Endodermal cell (in vitro differentiated cells): ENCODE measurements at regions not wholly inside any gene's neighbourhood (a gene's known extent, or its start where the extent isn't known, plus 50 kb on each side); places are given as distances from the start of the nearest gene placed in this dataset.

Experiments
- DNase-seq: peaks from one replicate; pipeline ENCODE4 v3.0.0-alpha.2; 2017
- H3K27ac ChIP-seq: 2 replicates; pipeline ENCODE4 v1.5.1; 2013; ENCODE audit warnings: mild to moderate bottlenecking, low read depth, low read length, moderate library complexity
- H3K27me3 ChIP-seq: 2 replicates; pipeline ENCODE4 v1.6.1; 2013; ENCODE audit warnings: mild to moderate bottlenecking, low read length, moderate library complexity; ENCODE audit not compliant: insufficient read depth, control insufficient read depth, poor library complexity, severe bottlenecking
- H3K36me3 ChIP-seq: 2 replicates; pipeline ENCODE4 v1.7.0; 2013; ENCODE audit warnings: mild to moderate bottlenecking, low read length, moderate library complexity; ENCODE audit not compliant: control insufficient read depth, insufficient read depth
- H3K4me1 ChIP-seq: one replicate; pipeline ENCODE4 v1.7.0; 2013; ENCODE audit warnings: low read length; ENCODE audit not compliant: control insufficient read depth, insufficient read depth
- H3K4me3 ChIP-seq: 2 replicates; pipeline ENCODE4 v1.5.1; 2013; ENCODE audit warnings: mild to moderate bottlenecking, low read length, moderate library complexity
- H3K9ac ChIP-seq: 2 replicates; pipeline ENCODE4 v1.6.1; 2013; ENCODE audit warnings: mild to moderate bottlenecking, low read length, moderate library complexity; ENCODE audit not compliant: poor library complexity, severe bottlenecking; ENCODE audit errors: extremely low read depth
- H3K9me3 ChIP-seq: 2 replicates; pipeline ENCODE4 v1.6.1; 2013; ENCODE audit warnings: mild to moderate bottlenecking, low read length, moderate library complexity; ENCODE audit not compliant: control insufficient read depth
- H3K27ac Mint-ChIP-seq: 2 replicates; pipeline ENCODE4 v1.8.0; 2020; ENCODE audit warnings: mixed read lengths
- H3K27me3 Mint-ChIP-seq: 2 replicates; pipeline ENCODE4 v1.8.0; 2021; ENCODE audit warnings: mild to moderate bottlenecking, mixed read lengths; ENCODE audit not compliant: insufficient read depth
- H3K36me3 Mint-ChIP-seq: 2 replicates; pipeline ENCODE4 v1.8.0; 2020; ENCODE audit warnings: low read depth, mixed read lengths
- H3K4me1 Mint-ChIP-seq: 2 replicates; pipeline ENCODE4 v1.8.0; 2020; ENCODE audit warnings: mixed read lengths
- H3K4me3 Mint-ChIP-seq: 2 replicates; pipeline ENCODE4 v1.8.0; 2020; ENCODE audit warnings: mild to moderate bottlenecking, moderate library complexity, mixed read lengths
- H3K9me3 Mint-ChIP-seq: 2 replicates; pipeline ENCODE4 v1.8.0; 2020; ENCODE audit warnings: mild to moderate bottlenecking, mixed read lengths
- WGBS, 2 experiments: methylation state at CpG; one replicate each; pipeline versions ENCODE4 v1.1.5 to v1.1.7; 2013; ENCODE audit warnings: missing lambda C conversion rate in 2 of 2, mixed read lengths in 1 of 2; ENCODE audit not compliant: insufficient coverage in 1 of 2, insufficient read length in 1 of 2; 5-methylcytosine and 5-hydroxymethylcytosine counted together
- TF ChIP-seq, protein P1 (sequence below): fragments of 200-600 bp; sonication (generic); conservative IDR thresholded peaks from 2 replicates; pipeline ENCODE4 v1.5.0; 2021; ENCODE audit warnings: antibody characterized with exemption, mild to moderate bottlenecking

DNA sequence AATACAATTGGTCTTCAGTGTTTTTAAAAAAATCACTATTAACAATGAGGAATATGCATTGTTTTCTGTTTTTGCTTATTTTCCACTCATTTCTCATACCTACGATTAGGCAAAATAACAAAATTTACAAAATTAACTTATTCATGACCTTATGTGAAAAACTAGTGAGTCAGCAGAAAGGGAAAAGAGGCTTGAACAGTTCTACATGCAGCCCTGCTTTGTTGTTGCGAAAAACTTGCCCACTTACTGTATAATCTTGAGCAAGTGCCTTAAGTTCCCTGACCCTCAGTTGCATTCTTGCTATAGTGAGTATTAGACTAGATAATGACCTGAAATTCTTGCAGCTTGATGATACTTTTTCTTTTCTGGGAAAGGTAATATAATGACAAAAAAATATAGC is 551.1 kb upstream of the BCHE start:
- TF ChIP-seq, protein P1, sequence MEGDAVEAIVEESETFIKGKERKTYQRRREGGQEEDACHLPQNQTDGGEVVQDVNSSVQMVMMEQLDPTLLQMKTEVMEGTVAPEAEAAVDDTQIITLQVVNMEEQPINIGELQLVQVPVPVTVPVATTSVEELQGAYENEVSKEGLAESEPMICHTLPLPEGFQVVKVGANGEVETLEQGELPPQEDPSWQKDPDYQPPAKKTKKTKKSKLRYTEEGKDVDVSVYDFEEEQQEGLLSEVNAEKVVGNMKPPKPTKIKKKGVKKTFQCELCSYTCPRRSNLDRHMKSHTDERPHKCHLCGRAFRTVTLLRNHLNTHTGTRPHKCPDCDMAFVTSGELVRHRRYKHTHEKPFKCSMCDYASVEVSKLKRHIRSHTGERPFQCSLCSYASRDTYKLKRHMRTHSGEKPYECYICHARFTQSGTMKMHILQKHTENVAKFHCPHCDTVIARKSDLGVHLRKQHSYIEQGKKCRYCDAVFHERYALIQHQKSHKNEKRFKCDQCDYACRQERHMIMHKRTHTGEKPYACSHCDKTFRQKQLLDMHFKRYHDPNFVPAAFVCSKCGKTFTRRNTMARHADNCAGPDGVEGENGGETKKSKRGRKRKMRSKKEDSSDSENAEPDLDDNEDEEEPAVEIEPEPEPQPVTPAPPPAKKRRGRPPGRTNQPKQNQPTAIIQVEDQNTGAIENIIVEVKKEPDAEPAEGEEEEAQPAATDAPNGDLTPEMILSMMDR = no peak

DNA sequence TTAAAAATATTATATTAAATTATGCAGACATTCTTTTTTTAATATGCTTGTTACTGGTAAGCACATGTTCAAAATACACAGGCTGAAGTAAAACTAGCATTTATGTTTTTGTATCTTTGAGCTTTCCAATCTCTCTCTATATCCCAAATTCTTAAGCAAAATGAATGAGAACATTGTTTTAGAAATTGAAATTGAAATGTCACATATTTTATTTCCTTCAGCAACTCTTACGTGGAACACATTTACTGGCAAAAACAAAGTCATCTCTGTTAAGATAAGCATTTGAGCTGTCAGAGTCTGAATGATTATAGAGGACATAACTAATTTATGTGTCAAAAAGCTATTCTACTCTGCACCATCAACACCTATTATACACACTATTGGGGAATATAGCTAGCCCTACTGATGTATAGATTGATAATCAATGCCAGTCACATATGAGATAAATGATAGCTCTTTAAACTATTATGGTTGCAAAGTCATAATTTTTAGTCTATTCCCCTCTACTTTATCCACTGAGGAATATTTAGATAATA is 535.4 kb upstream of the BCHE start:
- H3K27ac ChIP-seq = no peak overlapping the region
- no peak overlapping the region for H3K27ac Mint-ChIP-seq
- no peaks in the 10 kb centered on the region for H3K9me3 ChIP-seq
- no peak overlapping the region for H3K4me3 ChIP-seq
- H3K4me3 Mint-ChIP-seq = no peak overlapping the region
- H3K9me3 Mint-ChIP-seq = no peaks in the 10 kb centered on the region
- H3K9ac ChIP-seq = no peak overlapping the region
- H3K36me3 Mint-ChIP-seq = no peaks in the 10 kb centered on the region
- H3K27me3 ChIP-seq = no peaks in the 10 kb centered on the region
- no peaks in the 10 kb centered on the region for H3K4me1 ChIP-seq
- H3K4me1 Mint-ChIP-seq = peaks cover 10% of the 10 kb centered on the region
- no peaks in the 10 kb centered on the region for H3K36me3 ChIP-seq
- H3K27me3 Mint-ChIP-seq = no peaks in the 10 kb centered on the region
- no peak for DNase-seq
- WGBS, 2 experiments = 92% methylated on average over 1 of the region's 1 CpG; no CpG with 5 or more reads in 1 of the 2 experiments
- TF ChIP-seq, protein P1 = no peak

More for the DNA sequence above, 551.1 kb upstream of the BCHE start:
- no peak overlapping the region for H3K9ac ChIP-seq
- H3K27ac ChIP-seq = no peak overlapping the region
- Mint-ChIP-seq H3K27ac (no peak overlapping the region), H3K4me3 (no peak overlapping the region), H3K9me3 (no peaks in the 10 kb centered on the region), H3K27me3 (no peaks in the 10 kb centered on the region), H3K36me3 (no peaks in the 10 kb centered on the region), H3K4me1 (no peaks in the 10 kb centered on the region)
- no peaks in the 10 kb centered on the region for H3K4me1 ChIP-seq
- H3K4me3 ChIP-seq = no peak overlapping the region
- H3K9me3 ChIP-seq = peaks cover under 1% of the 10 kb centered on the region
- 100% methylated on average over 2 of the region's 2 CpGs; no CpG with 5 or more reads in 1 of the 2 experiments for WGBS, 2 experiments
- no peaks in the 10 kb centered on the region for H3K36me3 ChIP-seq
- no peaks in the 10 kb centered on the region for H3K27me3 ChIP-seq
- DNase-seq = no peak

DNA sequence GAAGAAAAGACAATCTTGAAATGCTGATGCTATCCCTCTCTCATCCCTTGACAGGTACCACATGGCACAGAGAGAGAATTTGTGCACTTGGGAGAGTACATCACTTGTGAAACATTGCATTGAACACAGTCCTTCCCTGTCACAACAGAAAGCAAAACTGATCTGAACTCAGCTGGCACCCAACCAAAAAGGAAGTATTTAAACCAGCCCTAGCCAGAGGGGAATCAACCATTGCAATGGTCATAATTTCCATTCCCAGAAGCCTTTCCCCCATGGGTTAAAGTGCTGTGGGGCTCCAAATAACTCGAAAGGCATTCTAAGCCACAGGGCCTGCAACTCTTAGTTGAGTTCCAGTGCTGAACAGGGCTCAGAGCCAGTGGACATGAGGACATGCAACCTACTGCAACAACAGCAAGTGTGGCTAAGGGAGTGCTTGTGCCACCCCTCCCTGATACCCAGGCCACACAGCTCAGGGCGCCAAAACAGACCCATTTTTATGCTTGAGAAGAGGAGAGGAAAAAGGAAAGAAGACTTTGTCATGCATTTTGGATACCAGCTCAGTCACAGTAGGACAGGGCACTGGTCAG is 530.8 kb upstream of the BCHE start:
- H3K9ac ChIP-seq = no peak overlapping the region
- H3K9me3 Mint-ChIP-seq = no peaks in the 10 kb centered on the region

More for the DNA sequence above, 530.8 kb upstream of the BCHE start:
- no peak for DNase-seq
- Mint-ChIP-seq H3K27me3 (no peaks in the 10 kb centered on the region), H3K36me3 (no peaks in the 10 kb centered on the region), H3K27ac (no peak overlapping the region), H3K4me1 (peaks cover 10% of the 10 kb centered on the region), H3K4me3 (no peak overlapping the region)
- 78 to 84% methylated on average over 2 of the region's 2 CpGs for WGBS, 2 experiments
- TF ChIP-seq, protein P1 = no peak
- Histone ChIP-seq H3K4me1 (no peaks in the 10 kb centered on the region), H3K27ac (no peak overlapping the region), H3K9me3 (no peaks in the 10 kb centered on the region), H3K27me3 (no peaks in the 10 kb centered on the region), H3K36me3 (no peaks in the 10 kb centered on the region), H3K4me3 (no peak overlapping the region)
